ENCODE measurements at regions not wholly inside any gene's neighbourhood (a gene's known extent, or its start where the extent isn't known, plus 50 kb on each side); places are given as distances from the start of the nearest gene placed in this dataset.

- Mint-ChIP-seq H3K9me3 (no peaks in the 10 kb centered on the region), H3K27ac (no peak overlapping the region), H3K4me3 (no peak overlapping the region), H3K36me3 (ENCODE audit: low read depth) (no peaks in the 10 kb centered on the region), H3K4me1 (no peaks in the 10 kb centered on the region), H3K27me3 (ENCODE audit: insufficient read depth) (no peaks in the 10 kb centered on the region)
- no peak overlapping the region for H3K9ac ChIP-seq (ENCODE audit: extremely low read depth, low read length, poor library complexity, severe bottlenecking)
- no peaks in the 10 kb centered on the region for H3K36me3 ChIP-seq (ENCODE audit: control insufficient read depth, insufficient read depth, low read length)
- no peaks in the 10 kb centered on the region for H3K9me3 ChIP-seq (ENCODE audit: control insufficient read depth, low read length)
- 93 to 96% methylated on average over 4 to 6 of the region's 6 CpGs for WGBS, 2 experiments (ENCODE audit: insufficient coverage in 1 of 2, insufficient read length in 1 of 2)
- H3K4me1 ChIP-seq (ENCODE audit: control insufficient read depth, insufficient read depth, low read length), result peaks cover 3% of the 10 kb centered on the region
- TF ChIP-seq CTCF (conservative IDR thresholded peaks at IDR 0.05), result no peak
- no peak overlapping the region for H3K27ac ChIP-seq (ENCODE audit: low read depth, low read length)
- DNase-seq, result no peak
- H3K27me3 ChIP-seq (ENCODE audit: control insufficient read depth, insufficient read depth, low read length, poor library complexity, severe bottlenecking), result no peaks in the 10 kb centered on the region
- no peak overlapping the region for H3K4me3 ChIP-seq (ENCODE audit: low read length)
These were observed 295.9 kb downstream of the FOXG1 start for GRCh38 chr14:29062466-29062865.

- H3K36me3 Mint-ChIP-seq (ENCODE audit: low read depth), result no peaks in the 10 kb centered on the region
- H3K9me3 Mint-ChIP-seq, result no peaks in the 10 kb centered on the region
- TF ChIP-seq CTCF (conservative IDR thresholded peaks at IDR 0.05), result no peak
- Histone ChIP-seq H3K4me1 (ENCODE audit: control insufficient read depth, insufficient read depth, low read length) (peaks cover 3% of the 10 kb centered on the region), H3K9ac (ENCODE audit: extremely low read depth, low read length, poor library complexity, severe bottlenecking) (no peak overlapping the region), H3K9me3 (ENCODE audit: control insufficient read depth, low read length) (no peaks in the 10 kb centered on the region), H3K27me3 (ENCODE audit: control insufficient read depth, insufficient read depth, low read length, poor library complexity, severe bottlenecking) (no peaks in the 10 kb centered on the region), H3K4me3 (ENCODE audit: low read length) (no peak overlapping the region), H3K36me3 (ENCODE audit: control insufficient read depth, insufficient read depth, low read length) (no peaks in the 10 kb centered on the region), H3K27ac (ENCODE audit: low read depth, low read length) (no peak overlapping the region)
- H3K27me3 Mint-ChIP-seq (ENCODE audit: insufficient read depth), result no peaks in the 10 kb centered on the region
- H3K27ac Mint-ChIP-seq, result no peak overlapping the region
- DNase-seq, result no peak
- WGBS, 2 experiments (ENCODE audit: insufficient coverage in 1 of 2, insufficient read length in 1 of 2), result 84 to 93% methylated on average over 3 to 4 of the region's 4 CpGs
- no peaks in the 10 kb centered on the region for H3K4me1 Mint-ChIP-seq
- H3K4me3 Mint-ChIP-seq, result no peak overlapping the region
These were observed 296.4 kb downstream of the FOXG1 start for GRCh38 chr14:29062976-29063375.

GRCh38 chr14:29064305-29064900 lies 297.8 kb downstream of the FOXG1 start:
- Mint-ChIP-seq H3K9me3 (no peaks in the 10 kb centered on the region), H3K36me3 (ENCODE audit: low read depth) (no peaks in the 10 kb centered on the region), H3K4me3 (no peak overlapping the region), H3K27ac (no peak overlapping the region), H3K27me3 (ENCODE audit: insufficient read depth) (no peaks in the 10 kb centered on the region), H3K4me1 (no peaks in the 10 kb centered on the region)
- H3K4me3 ChIP-seq (ENCODE audit: low read length), result no peak overlapping the region
- no peak overlapping the region for H3K27ac ChIP-seq (ENCODE audit: low read depth, low read length)
- H3K36me3 ChIP-seq (ENCODE audit: control insufficient read depth, insufficient read depth, low read length), result no peaks in the 10 kb centered on the region
- no peak for TF ChIP-seq CTCF (conservative IDR thresholded peaks at IDR 0.05)
- DNase-seq, result no peak
- H3K27me3 ChIP-seq (ENCODE audit: control insufficient read depth, insufficient read depth, low read length, poor library complexity, severe bottlenecking), result no peaks in the 10 kb centered on the region
- H3K9me3 ChIP-seq (ENCODE audit: control insufficient read depth, low read length), result no peaks in the 10 kb centered on the region
- no peak overlapping the region for H3K9ac ChIP-seq (ENCODE audit: extremely low read depth, low read length, poor library complexity, severe bottlenecking)
- peaks cover 3% of the 10 kb centered on the region for H3K4me1 ChIP-seq (ENCODE audit: control insufficient read depth, insufficient read depth, low read length)
- WGBS, 2 experiments (ENCODE audit: insufficient coverage in 1 of 2, insufficient read length in 1 of 2), result 83 to 89% methylated on average over 1 to 2 of the region's 3 CpGs
